ENCODE measurements at regions not wholly inside any gene's neighbourhood (a gene's known extent, or its start where the extent isn't known, plus 50 kb on each side); places are given as distances from the start of the nearest gene placed in this dataset.

GRCh38 chr1:58310881-58311280 is 235.6 kb downstream of the OMA1 start:
- Histone ChIP-seq H3K4me3 (ENCODE audit: low read depth, low read length) (no peak overlapping the region), H3K9ac (no peak overlapping the region), H3K9me3 (ENCODE audit: control insufficient read depth, low read length) (no peaks in the 10 kb centered on the region), H3K4me1 (no peaks in the 10 kb centered on the region), H3K79me2 (no peaks in the 10 kb centered on the region), H2AFZ (no peak overlapping the region), H3K36me3 (ENCODE audit: control insufficient read depth, insufficient read depth, low read length) (no peaks in the 10 kb centered on the region), H3K27me3 (ENCODE audit: control insufficient read depth, insufficient read depth, low read length) (no peaks in the 10 kb centered on the region), H3K27ac (no peak overlapping the region), H3K4me2 (ENCODE audit: low read length) (no peak overlapping the region)
- no peak for TF ChIP-seq CTCF (IDR thresholded peaks at IDR 0.05)

GRCh38 chr1:58310469-58310868 is 236.1 kb downstream of the OMA1 start:
- Histone ChIP-seq H3K4me2 (ENCODE audit: low read length) (no peak overlapping the region), H3K36me3 (ENCODE audit: control insufficient read depth, insufficient read depth, low read length) (no peaks in the 10 kb centered on the region), H3K27me3 (ENCODE audit: control insufficient read depth, insufficient read depth, low read length) (no peaks in the 10 kb centered on the region), H3K4me3 (ENCODE audit: low read depth, low read length) (no peak overlapping the region), H3K9ac (no peak overlapping the region), H2AFZ (no peak overlapping the region), H3K79me2 (no peaks in the 10 kb centered on the region), H3K4me1 (no peaks in the 10 kb centered on the region), H3K9me3 (ENCODE audit: control insufficient read depth, low read length) (no peaks in the 10 kb centered on the region), H3K27ac (no peak overlapping the region)
- TF ChIP-seq CTCF (IDR thresholded peaks at IDR 0.05) = no peak

- Histone ChIP-seq H3K79me2 (no peaks in the 10 kb centered on the region), H3K36me3 (ENCODE audit: control insufficient read depth, insufficient read depth, low read length) (no peaks in the 10 kb centered on the region), H3K9ac (no peak overlapping the region), H3K4me2 (ENCODE audit: low read length) (no peak overlapping the region), H2AFZ (no peak overlapping the region), H3K4me1 (no peaks in the 10 kb centered on the region), H3K27ac (no peak overlapping the region), H3K4me3 (ENCODE audit: low read depth, low read length) (no peak overlapping the region), H3K27me3 (ENCODE audit: control insufficient read depth, insufficient read depth, low read length) (no peaks in the 10 kb centered on the region), H3K9me3 (ENCODE audit: control insufficient read depth, low read length) (no peaks in the 10 kb centered on the region)
- no peak for TF ChIP-seq CTCF (IDR thresholded peaks at IDR 0.05)
Measured at GRCh38 chr1:58308206-58308605, 238.3 kb downstream of the OMA1 start.

GRCh38 chr1:58307431-58307830 is 239.1 kb downstream of the OMA1 start:
- Histone ChIP-seq H3K27ac (no peak overlapping the region), H3K4me1 (no peaks in the 10 kb centered on the region), H2AFZ (no peak overlapping the region), H3K9ac (no peak overlapping the region), H3K79me2 (no peaks in the 10 kb centered on the region), H3K4me3 (ENCODE audit: low read depth, low read length) (no peak overlapping the region), H3K36me3 (ENCODE audit: control insufficient read depth, insufficient read depth, low read length) (no peaks in the 10 kb centered on the region), H3K9me3 (ENCODE audit: control insufficient read depth, low read length) (no peaks in the 10 kb centered on the region), H3K4me2 (ENCODE audit: low read length) (no peak overlapping the region), H3K27me3 (ENCODE audit: control insufficient read depth, insufficient read depth, low read length) (no peaks in the 10 kb centered on the region)
- no peak for TF ChIP-seq CTCF (IDR thresholded peaks at IDR 0.05)

- no peak overlapping the region for H3K4me3 ChIP-seq (ENCODE audit: low read depth, low read length)
- H3K27me3 ChIP-seq (ENCODE audit: control insufficient read depth, insufficient read depth, low read length) = no peaks in the 10 kb centered on the region
- H3K9ac ChIP-seq = no peak overlapping the region
- no peak overlapping the region for H2AFZ ChIP-seq
- no peaks in the 10 kb centered on the region for H3K36me3 ChIP-seq (ENCODE audit: control insufficient read depth, insufficient read depth, low read length)
- TF ChIP-seq CTCF (IDR thresholded peaks at IDR 0.05) = no peak
- H3K4me2 ChIP-seq (ENCODE audit: low read length) = no peak overlapping the region
- no peaks in the 10 kb centered on the region for H3K79me2 ChIP-seq
- H3K4me1 ChIP-seq = no peaks in the 10 kb centered on the region
- no peak overlapping the region for H3K27ac ChIP-seq
- H3K9me3 ChIP-seq (ENCODE audit: control insufficient read depth, low read length) = no peaks in the 10 kb centered on the region
Measured at GRCh38 chr1:58305622-58306021, 240.9 kb downstream of the OMA1 start.

Measured in parathyroid adenoma (tissue), 2 donors.